K562 (cell line): ENCODE measurements at regions not wholly inside any gene's neighbourhood (a gene's known extent, or its start where the extent isn't known, plus 50 kb on each side); places are given as distances from the start of the nearest gene placed in this dataset.

Experiments used
- CTCF ChIP-seq, 3 experiments: IDR thresholded peaks in 2 of 3; conservative IDR thresholded peaks in 1 of 3; 2 replicates each; pipeline ENCODE4 v1.5.1; 2011 to 2012; ENCODE audit warnings: low read length in 3 of 3, mild to moderate bottlenecking in 3 of 3, control low read depth in 2 of 3, improper control_type of control experiment in 1 of 3, inconsistent platforms in 1 of 3, low read depth in 1 of 3, mixed read lengths in 1 of 3, moderate library complexity in 1 of 3; ENCODE audit not compliant: insufficient read depth in 2 of 3
- FIP1L1 ChIP-seq: fragments of 200-400 bp; formaldehyde crosslinking; IDR thresholded peaks from 2 replicates; pipeline ENCODE4 v1.6.1; 2018; ENCODE audit warnings: mild to moderate bottlenecking, low read depth, low read length; ENCODE audit not compliant: poor library complexity, severe bottlenecking
- FOSL1 ChIP-seq: fragments of 200-800 bp; sonication (Bioruptor generic); conservative IDR thresholded peaks from 2 replicates; pipeline ENCODE4 v1.6.1; 2016; ENCODE audit warnings: missing genetic modification characterization, missing compliant biosample characterization
- FOXA1 ChIP-seq: fragments of 450-650 bp; IDR thresholded peaks from 2 replicates; pipeline ENCODE4 v1.6.1; 2016; ENCODE audit warnings: mild to moderate bottlenecking, borderline replicate concordance
- KDM4B ChIP-seq, 2 experiments: fragments of 450-650 bp in 1 of 2; sonication (generic) in 1 of 2; IDR thresholded peaks; 2 replicates each; pipeline ENCODE4 v1.6.1; 2016 to 2017; ENCODE audit warnings: borderline replicate concordance in 2 of 2, antibody characterized with exemption in 1 of 2, low read depth in 1 of 2, mild to moderate bottlenecking in 1 of 2
- MNT ChIP-seq, 2 experiments: fragments of 450-650 bp; conservative IDR thresholded peaks; 2 replicates each; pipeline ENCODE4 v1.6.1; 2017; ENCODE audit warnings: mild to moderate bottlenecking in 2 of 2, moderate library complexity in 2 of 2
- NR3C1 ChIP-seq: sonication (generic); formaldehyde crosslinking; IDR thresholded peaks from 2 replicates; pipeline ENCODE4 v1.8.1; 2022; ENCODE audit warnings: missing genetic modification reagents
- POLR2A ChIP-seq: fragments of 450-650 bp; conservative IDR thresholded peaks from 2 replicates; pipeline ENCODE4 v1.6.1; 2016
- PTBP1 ChIP-seq: fragments of 200-400 bp; formaldehyde crosslinking; IDR thresholded peaks from 2 replicates; pipeline ENCODE4 v1.6.1; 2017; ENCODE audit warnings: low read depth, low read length
- SREBF1 ChIP-seq: fragments of 150-350 bp; IDR thresholded peaks from 2 replicates; pipeline ENCODE4 v1.6.1; 2014; ENCODE audit warnings: antibody characterized with exemption, low read depth, low read length, borderline replicate concordance
- ZBTB34 ChIP-seq: fragments of 250-450 bp; sonication (Bioruptor Pico); IDR thresholded peaks from 2 replicates; pipeline ENCODE4 v1.8.0; 2021; ENCODE audit warnings: mild to moderate bottlenecking, moderate library complexity

GRCh38 chr1:157371826-157372225 is 180.5 kb downstream of the FCRL5 start:
- TF ChIP-seq CTCF (IDR thresholded peaks at IDR 0.05 in 2 of 3, conservative IDR thresholded peaks at IDR 0.05 in 1 of 3; ENCODE audit: insufficient read depth in 2 of 3, low read depth in 1 of 3, low read length in 3 of 3) (no peak), KDM4B (IDR thresholded peaks at IDR 0.05; ENCODE audit: borderline replicate concordance in 2 of 2, low read depth in 1 of 2) (no peak), SREBF1 (no peak), NR3C1 (CRISPR knock-in tag) (no peak), MNT (conservative IDR thresholded peaks at IDR 0.05) (no peak), PTBP1 (no peak), FOXA1 (no peak), FOSL1 (tag) (no peak), POLR2A (no peak), ZBTB34 (no peak), FIP1L1 (no peak)
